Type B pancreatic cell (in vitro differentiated cells): ENCODE measurements at regions not wholly inside any gene's neighbourhood (a gene's known extent, or its start where the extent isn't known, plus 50 kb on each side); places are given as distances from the start of the nearest gene placed in this dataset.

Experiments used
- DNase-seq: peaks from one replicate; pipeline ENCODE4 v3.0.0; 2021; ENCODE audit warnings: mixed read lengths; ENCODE audit not compliant: unreplicated experiment; ENCODE audit errors: extremely low spot score
- H3K27ac Mint-ChIP-seq: 2 replicates; pipeline ENCODE4 v1.8.0; 2021; ENCODE audit warnings: mild to moderate bottlenecking, mixed read lengths
- H3K27me3 Mint-ChIP-seq: 2 replicates; pipeline ENCODE4 v1.8.0; 2021; ENCODE audit warnings: mixed read lengths
- H3K36me3 Mint-ChIP-seq: 2 replicates; pipeline ENCODE4 v1.8.0; 2021; ENCODE audit warnings: mixed read lengths
- H3K4me1 Mint-ChIP-seq: one replicate; pipeline ENCODE4 v1.8.0; 2021; ENCODE audit warnings: mixed read lengths; ENCODE audit not compliant: unreplicated experiment
- H3K4me3 Mint-ChIP-seq: 2 replicates; pipeline ENCODE4 v1.8.0; 2021; ENCODE audit warnings: mild to moderate bottlenecking, mixed read lengths
- H3K9me3 Mint-ChIP-seq: 2 replicates; pipeline ENCODE4 v1.8.0; 2021; ENCODE audit warnings: mixed read lengths
- CTCF ChIP-seq: fragments of 200-600 bp; sonication (generic); conservative IDR thresholded peaks from 2 replicates; pipeline ENCODE4 v1.5.0; 2021; ENCODE audit warnings: antibody characterized with exemption, mild to moderate bottlenecking

DNA sequence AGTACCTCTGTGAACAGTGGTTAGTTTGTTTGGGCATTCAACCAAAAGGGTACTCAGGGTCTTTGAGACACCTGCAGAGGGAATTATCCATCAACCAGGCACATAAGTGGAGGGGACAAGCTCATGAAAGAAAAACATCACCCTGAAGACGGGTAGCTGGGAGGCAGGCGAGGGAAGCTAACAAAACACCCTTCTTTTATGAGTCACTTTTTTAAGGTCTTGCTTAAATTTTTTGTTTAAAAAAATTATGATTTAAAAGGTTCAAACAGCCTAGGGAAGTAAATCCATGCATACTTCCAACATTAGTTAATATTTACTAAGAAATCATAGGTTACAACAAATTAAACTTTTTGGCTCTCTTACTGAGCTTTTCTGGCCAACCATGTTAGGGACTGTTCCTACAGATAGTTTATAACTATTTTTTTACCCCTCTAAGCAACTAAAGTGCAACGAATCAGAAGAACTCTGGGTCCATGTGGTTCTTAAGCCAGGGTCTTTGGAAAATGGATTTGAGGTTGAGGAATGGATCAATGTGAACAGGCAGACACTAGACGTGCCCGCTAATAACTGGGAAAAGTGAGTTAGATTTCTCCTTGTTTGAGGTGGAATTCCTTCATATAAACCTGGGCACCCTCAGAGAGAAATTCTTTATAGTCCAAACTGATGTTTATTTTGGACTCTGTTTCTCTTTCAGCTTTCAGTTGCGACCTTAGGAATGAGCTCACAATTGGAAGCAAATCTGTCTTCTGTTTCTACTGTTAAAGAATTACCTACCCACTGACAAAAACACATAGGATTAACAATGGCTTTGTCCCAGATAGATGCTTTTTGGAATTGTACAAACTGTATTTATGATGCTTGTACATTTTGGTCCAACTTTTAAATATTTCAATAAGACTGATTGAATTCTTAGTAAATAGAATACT, 123.0 kb downstream of the LYPLAL1 start:
- H3K27me3 Mint-ChIP-seq: no peaks in the 10 kb centered on the region
- peaks cover 4% of the 10 kb centered on the region for H3K4me1 Mint-ChIP-seq
- no peak for TF ChIP-seq CTCF
- DNase-seq: no peak
- no peak overlapping the region for H3K4me3 Mint-ChIP-seq
- H3K9me3 Mint-ChIP-seq: no peaks in the 10 kb centered on the region
- H3K27ac Mint-ChIP-seq: no peak overlapping the region
- H3K36me3 Mint-ChIP-seq: peaks cover 3% of the 10 kb centered on the region

GRCh38 chr1:219294251-219294650, 120.6 kb downstream of the LYPLAL1 start:
- H3K9me3 Mint-ChIP-seq: no peaks in the 10 kb centered on the region
- peaks cover 3% of the 10 kb centered on the region for H3K36me3 Mint-ChIP-seq
- H3K27me3 Mint-ChIP-seq: no peaks in the 10 kb centered on the region
- no peak overlapping the region for H3K4me3 Mint-ChIP-seq
- DNase-seq: no peak
- H3K4me1 Mint-ChIP-seq: peaks cover 8% of the 10 kb centered on the region
- H3K27ac Mint-ChIP-seq: no peak overlapping the region
- no peak for TF ChIP-seq CTCF

DNA sequence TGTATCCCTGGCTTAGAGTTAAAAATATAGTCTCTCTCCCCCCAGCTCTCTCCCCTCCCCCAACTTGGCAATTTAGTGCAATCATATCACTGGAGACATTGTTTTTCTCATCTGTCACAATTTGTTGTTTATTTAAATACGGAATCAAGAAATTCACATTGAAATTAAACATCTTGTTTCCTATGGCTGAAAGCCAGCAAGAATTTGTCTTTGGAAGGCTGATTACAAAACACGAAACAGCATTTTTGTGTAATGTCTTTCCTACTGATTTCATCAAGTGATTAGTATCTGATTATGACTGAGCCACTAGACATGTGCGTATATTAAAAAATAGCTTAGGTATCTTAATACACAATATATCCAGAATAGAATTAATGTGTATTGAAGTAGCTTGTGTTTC, 119.7 kb downstream of the LYPLAL1 start:
- Mint-ChIP-seq H3K27me3 (no peaks in the 10 kb centered on the region), H3K4me1 (peaks cover 14% of the 10 kb centered on the region), H3K36me3 (no peaks in the 10 kb centered on the region), H3K4me3 (no peak overlapping the region), H3K9me3 (no peaks in the 10 kb centered on the region), H3K27ac (no peak overlapping the region)
- no peak for TF ChIP-seq CTCF
- no peak for DNase-seq

DNA sequence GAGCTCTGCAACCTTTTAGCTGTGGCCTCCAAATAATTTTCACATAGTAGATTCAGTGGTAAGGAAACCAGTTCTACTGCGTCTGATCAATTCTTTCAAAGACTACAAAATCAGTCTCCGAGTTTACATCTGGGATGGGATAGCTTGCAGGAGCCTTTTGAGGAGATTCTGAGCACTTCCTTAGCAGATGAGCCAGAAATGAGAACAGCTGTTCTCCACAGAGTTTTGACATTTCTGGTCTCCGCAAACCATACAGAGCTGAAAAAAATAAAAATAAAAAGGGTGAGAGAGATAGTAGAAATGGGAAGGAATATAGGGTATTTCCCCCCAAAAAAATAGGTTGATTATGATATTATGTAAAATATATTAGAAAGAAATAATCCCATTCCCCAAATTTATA, 119.3 kb downstream of the LYPLAL1 start:
- Mint-ChIP-seq H3K27ac (no peak overlapping the region), H3K9me3 (no peaks in the 10 kb centered on the region), H3K4me3 (no peak overlapping the region), H3K27me3 (no peaks in the 10 kb centered on the region), H3K36me3 (no peaks in the 10 kb centered on the region), H3K4me1 (peaks cover 13% of the 10 kb centered on the region)
- DNase-seq: no peak
- TF ChIP-seq CTCF: no peak

GRCh38 chr1:219292341-219292740, 118.7 kb downstream of the LYPLAL1 start:
- peaks cover 4% of the 10 kb centered on the region for H3K36me3 Mint-ChIP-seq
- DNase-seq: no peak
- no peak overlapping the region for H3K4me3 Mint-ChIP-seq
- no peaks in the 10 kb centered on the region for H3K9me3 Mint-ChIP-seq
- TF ChIP-seq CTCF: no peak
- no peak overlapping the region for H3K27ac Mint-ChIP-seq
- H3K4me1 Mint-ChIP-seq: peaks cover 13% of the 10 kb centered on the region
- H3K27me3 Mint-ChIP-seq: no peaks in the 10 kb centered on the region
